IPS-18a (cell line): ENCODE measurements at regions not wholly inside any gene's neighbourhood (a gene's known extent, or its start where the extent isn't known, plus 50 kb on each side); places are given as distances from the start of the nearest gene placed in this dataset.

Experiments used
- H3K27ac ChIP-seq: one replicate; pipeline ENCODE4 v1.5.1; 2013; ENCODE audit warnings: low read length
- H3K27me3 ChIP-seq: one replicate; pipeline ENCODE4 v1.6.1; 2013; ENCODE audit warnings: mild to moderate bottlenecking, low read length; ENCODE audit not compliant: control insufficient read depth, insufficient read depth
- H3K36me3 ChIP-seq: one replicate; pipeline ENCODE4 v1.6.1; 2013; ENCODE audit warnings: low read depth, low read length; ENCODE audit not compliant: control insufficient read depth
- H3K4me1 ChIP-seq: one replicate; pipeline ENCODE4 v1.6.1; 2013; ENCODE audit warnings: low read depth, low read length; ENCODE audit not compliant: control insufficient read depth
- H3K4me3 ChIP-seq: one replicate; pipeline ENCODE4 v1.5.1; 2013; ENCODE audit warnings: low read length
- H3K9ac ChIP-seq: one replicate; pipeline ENCODE4 v1.6.1; 2013; ENCODE audit warnings: mild to moderate bottlenecking, low read length, moderate library complexity
- H3K9me3 ChIP-seq: one replicate; pipeline ENCODE4 v1.6.1; 2013; ENCODE audit warnings: low read depth, low read length; ENCODE audit not compliant: control insufficient read depth

- no peak overlapping the region for H3K9ac ChIP-seq
- no peak overlapping the region for H3K27ac ChIP-seq
- no peak overlapping the region for H3K4me3 ChIP-seq
- H3K36me3 ChIP-seq, result no peaks in the 10 kb centered on the region
- peaks cover 5% of the 10 kb centered on the region for H3K4me1 ChIP-seq
- no peaks in the 10 kb centered on the region for H3K9me3 ChIP-seq
- no peaks in the 10 kb centered on the region for H3K27me3 ChIP-seq
These were observed 1623.1 kb downstream of the SLITRK5 start for GRCh38 chr13:89294115-89294867.

- no peak overlapping the region for H3K27ac ChIP-seq
- H3K36me3 ChIP-seq, result no peaks in the 10 kb centered on the region
- H3K9me3 ChIP-seq, result no peaks in the 10 kb centered on the region
- no peak overlapping the region for H3K9ac ChIP-seq
- H3K27me3 ChIP-seq, result no peaks in the 10 kb centered on the region
- H3K4me3 ChIP-seq, result no peak overlapping the region
- H3K4me1 ChIP-seq, result no peaks in the 10 kb centered on the region
These were observed 1636.1 kb downstream of the SLITRK5 start for GRCh38 chr13:89307278-89307677.

GRCh38 chr13:89310943-89311672, 1639.9 kb downstream of the SLITRK5 start:
- Histone ChIP-seq H3K4me1 (no peaks in the 10 kb centered on the region), H3K9me3 (no peaks in the 10 kb centered on the region), H3K36me3 (no peaks in the 10 kb centered on the region), H3K27ac (no peak overlapping the region), H3K4me3 (no peak overlapping the region), H3K9ac (no peak overlapping the region), H3K27me3 (no peaks in the 10 kb centered on the region)

GRCh38 chr13:89315287-89315686, 1644.1 kb downstream of the SLITRK5 start:
- H3K9me3 ChIP-seq, result no peaks in the 10 kb centered on the region
- H3K27me3 ChIP-seq, result no peaks in the 10 kb centered on the region
- H3K27ac ChIP-seq, result no peak overlapping the region
- H3K9ac ChIP-seq, result no peak overlapping the region
- H3K4me1 ChIP-seq, result no peaks in the 10 kb centered on the region
- no peaks in the 10 kb centered on the region for H3K36me3 ChIP-seq
- H3K4me3 ChIP-seq, result no peak overlapping the region

- H3K27ac ChIP-seq, result no peak overlapping the region
- no peaks in the 10 kb centered on the region for H3K36me3 ChIP-seq
- no peak overlapping the region for H3K9ac ChIP-seq
- peaks cover 4% of the 10 kb centered on the region for H3K4me1 ChIP-seq
- no peaks in the 10 kb centered on the region for H3K27me3 ChIP-seq
- no peak overlapping the region for H3K4me3 ChIP-seq
- no peaks in the 10 kb centered on the region for H3K9me3 ChIP-seq
These were observed 1651.3 kb downstream of the SLITRK5 start for GRCh38 chr13:89322466-89322865.

- Histone ChIP-seq H3K27me3 (no peaks in the 10 kb centered on the region), H3K4me3 (no peak overlapping the region), H3K9ac (no peak overlapping the region), H3K4me1 (peaks cover 4% of the 10 kb centered on the region), H3K27ac (no peak overlapping the region), H3K36me3 (no peaks in the 10 kb centered on the region), H3K9me3 (no peaks in the 10 kb centered on the region)
These were observed 1653.4 kb downstream of the SLITRK5 start for GRCh38 chr13:89324582-89324981.

- H3K9me3 ChIP-seq, result peaks cover 5% of the 10 kb centered on the region
- H3K27me3 ChIP-seq, result no peaks in the 10 kb centered on the region
- no peak overlapping the region for H3K9ac ChIP-seq
- H3K27ac ChIP-seq, result no peak overlapping the region
- no peak overlapping the region for H3K4me3 ChIP-seq
- no peaks in the 10 kb centered on the region for H3K4me1 ChIP-seq
- H3K36me3 ChIP-seq, result no peaks in the 10 kb centered on the region
These were observed 1672.0 kb downstream of the SLITRK5 start for GRCh38 chr13:89343165-89343564.

GRCh38 chr13:89352384-89352783, 1681.2 kb downstream of the SLITRK5 start:
- Histone ChIP-seq H3K27me3 (no peaks in the 10 kb centered on the region), H3K4me3 (no peak overlapping the region), H3K9me3 (no peaks in the 10 kb centered on the region), H3K9ac (no peak overlapping the region), H3K36me3 (no peaks in the 10 kb centered on the region), H3K4me1 (no peaks in the 10 kb centered on the region), H3K27ac (no peak overlapping the region)

- no peaks in the 10 kb centered on the region for H3K36me3 ChIP-seq
- no peak overlapping the region for H3K4me3 ChIP-seq
- H3K27me3 ChIP-seq, result no peaks in the 10 kb centered on the region
- H3K27ac ChIP-seq, result no peak overlapping the region
- peaks cover 6% of the 10 kb centered on the region for H3K4me1 ChIP-seq
- H3K9ac ChIP-seq, result no peak overlapping the region
- no peaks in the 10 kb centered on the region for H3K9me3 ChIP-seq
These were observed 1690.7 kb downstream of the SLITRK5 start for GRCh38 chr13:89361909-89362308.

GRCh38 chr13:89363144-89363543, 1692.0 kb downstream of the SLITRK5 start:
- Histone ChIP-seq H3K27me3 (no peaks in the 10 kb centered on the region), H3K4me1 (peaks cover 6% of the 10 kb centered on the region), H3K4me3 (no peak overlapping the region), H3K9ac (no peak overlapping the region), H3K27ac (no peak overlapping the region), H3K9me3 (no peaks in the 10 kb centered on the region), H3K36me3 (no peaks in the 10 kb centered on the region)

- Histone ChIP-seq H3K27ac (no peak overlapping the region), H3K36me3 (no peaks in the 10 kb centered on the region), H3K4me1 (peaks cover 4% of the 10 kb centered on the region), H3K9me3 (no peaks in the 10 kb centered on the region), H3K9ac (no peak overlapping the region), H3K4me3 (no peak overlapping the region), H3K27me3 (no peaks in the 10 kb centered on the region)
These were observed 1701.0 kb downstream of the SLITRK5 start for GRCh38 chr13:89372193-89372592.

- Histone ChIP-seq H3K9ac (no peak overlapping the region), H3K9me3 (no peaks in the 10 kb centered on the region), H3K4me3 (no peak overlapping the region), H3K27me3 (no peaks in the 10 kb centered on the region), H3K27ac (no peak overlapping the region), H3K4me1 (peaks cover 4% of the 10 kb centered on the region), H3K36me3 (no peaks in the 10 kb centered on the region)
These were observed 1704.7 kb downstream of the SLITRK5 start for GRCh38 chr13:89375839-89376238.
